ENCODE measurements at regions not wholly inside any gene's neighbourhood (a gene's known extent, or its start where the extent isn't known, plus 50 kb on each side); places are given as distances from the start of the nearest gene placed in this dataset.

DNA sequence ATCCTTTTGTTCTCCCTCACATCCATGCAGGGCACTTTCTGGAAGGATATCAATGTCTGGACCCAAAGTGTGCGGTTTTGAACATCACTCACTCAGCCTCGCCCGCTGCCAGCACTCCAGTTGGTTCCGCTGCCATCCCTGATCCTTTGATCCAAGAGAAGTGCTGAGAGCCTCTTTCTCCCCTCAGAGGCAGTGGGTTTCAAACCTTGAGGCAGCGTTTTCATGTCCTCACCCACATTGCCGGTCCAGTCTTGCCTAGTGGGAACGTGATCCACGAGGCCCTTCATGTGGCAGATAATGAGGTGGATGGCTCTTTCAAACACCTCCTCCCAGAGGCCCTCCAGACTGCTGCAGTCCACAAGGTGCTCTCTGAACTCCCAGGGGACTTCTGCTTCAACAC lies 122.2 kb downstream of the ACTL8 start:
- no peak for DNase-seq

DNA sequence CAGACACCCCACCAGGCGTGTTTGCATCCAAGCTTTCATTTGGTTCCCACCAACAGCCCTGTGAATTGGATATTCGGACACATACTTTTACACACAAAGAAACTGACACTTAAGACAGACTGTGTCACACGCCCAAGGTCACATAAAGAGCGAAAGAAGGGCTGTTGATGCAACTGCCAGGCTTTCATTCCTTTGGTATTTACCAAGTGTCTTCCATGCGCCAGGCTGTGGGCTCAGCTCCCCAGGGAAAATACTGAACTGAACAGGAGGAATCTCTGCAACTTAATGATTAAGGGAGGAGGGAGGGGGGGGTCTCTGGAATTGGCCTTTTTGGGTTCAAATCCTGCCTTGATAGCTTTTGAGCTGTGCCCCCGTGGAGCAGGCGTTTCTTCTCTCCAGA lies 122.8 kb downstream of the ACTL8 start:
- DNase-seq = no peak

DNA sequence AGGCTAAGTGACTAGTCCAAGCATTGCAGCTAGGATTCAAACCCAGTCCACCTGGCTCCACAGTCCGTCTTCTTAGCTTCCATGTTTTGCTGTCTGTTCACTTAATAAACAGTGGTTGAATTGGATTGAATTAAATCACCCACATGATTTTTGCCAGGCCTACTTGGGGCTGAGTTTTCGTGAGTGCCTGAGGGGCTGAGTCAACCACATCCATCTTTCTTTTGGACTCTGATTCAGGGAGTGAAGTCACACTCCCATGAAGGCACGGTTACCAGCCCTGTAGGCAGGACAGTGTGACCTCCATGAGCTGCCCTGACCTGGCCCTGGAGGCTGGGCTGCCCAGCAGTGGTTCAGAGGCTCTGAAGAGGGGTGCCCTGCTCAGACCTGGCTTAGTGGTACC lies 123.7 kb downstream of the ACTL8 start:
- DNase-seq = no peak

DNA sequence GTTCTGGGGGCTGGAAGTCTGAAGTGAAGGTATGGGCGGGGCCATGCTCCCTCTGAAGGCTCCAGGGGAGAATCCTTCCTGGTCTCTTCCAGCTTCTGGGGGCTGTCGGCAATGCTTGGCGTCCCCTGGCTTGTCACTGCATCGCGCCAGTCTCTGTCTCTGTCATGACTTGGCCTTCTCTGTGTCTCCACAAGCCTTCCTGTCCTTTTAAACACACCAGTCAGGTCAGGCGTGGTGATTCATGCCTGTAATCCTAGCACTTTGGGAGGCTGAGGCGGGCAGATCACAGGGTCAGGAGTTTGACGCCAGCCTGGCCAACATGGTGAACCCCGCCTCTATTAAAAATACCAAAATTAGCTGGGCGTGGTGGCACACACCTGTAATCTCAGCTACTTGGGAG lies 125.3 kb downstream of the ACTL8 start:
- no peak for DNase-seq

DNA sequence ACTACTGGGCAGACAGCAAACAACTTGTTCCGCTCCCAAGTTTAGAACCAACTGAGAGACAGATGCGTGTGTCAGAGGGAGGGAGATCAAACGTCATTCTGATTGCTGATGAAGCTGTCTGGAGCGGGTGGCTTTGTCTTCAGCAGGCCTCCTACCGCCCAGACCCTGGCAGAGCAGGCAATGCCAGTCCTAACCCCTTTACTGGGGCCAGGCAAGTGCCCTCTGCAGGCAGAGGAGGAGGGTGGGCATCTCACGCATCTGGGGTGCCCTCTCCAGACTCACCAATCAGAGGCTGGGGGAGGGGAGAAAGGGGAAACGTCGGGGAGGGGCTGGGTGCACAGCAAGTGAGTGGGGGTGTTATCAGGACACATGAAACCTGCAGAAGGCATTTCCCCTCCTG lies 126.6 kb downstream of the ACTL8 start:
- no peak for DNase-seq

DNA sequence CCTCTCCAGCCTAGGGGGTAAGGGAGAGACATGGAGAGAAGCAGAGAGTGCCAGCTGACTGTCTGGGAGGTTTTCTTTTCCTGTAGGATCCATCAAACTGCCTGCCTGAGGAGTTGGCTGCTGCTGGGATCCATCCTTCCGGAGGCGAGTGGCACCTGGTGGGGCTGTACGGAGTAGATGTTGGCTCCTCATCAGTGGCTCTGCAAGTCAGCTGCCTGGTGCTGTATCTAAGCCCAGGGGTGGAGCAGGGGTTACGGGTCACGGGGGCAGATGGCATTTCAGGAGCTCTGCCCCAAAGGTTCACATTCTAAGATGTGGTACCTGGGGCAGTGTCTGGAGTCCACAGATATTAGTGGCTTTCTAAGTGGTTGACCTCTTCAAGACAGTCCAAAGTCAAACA lies 128.0 kb downstream of the ACTL8 start:
- no peak for DNase-seq

DNA sequence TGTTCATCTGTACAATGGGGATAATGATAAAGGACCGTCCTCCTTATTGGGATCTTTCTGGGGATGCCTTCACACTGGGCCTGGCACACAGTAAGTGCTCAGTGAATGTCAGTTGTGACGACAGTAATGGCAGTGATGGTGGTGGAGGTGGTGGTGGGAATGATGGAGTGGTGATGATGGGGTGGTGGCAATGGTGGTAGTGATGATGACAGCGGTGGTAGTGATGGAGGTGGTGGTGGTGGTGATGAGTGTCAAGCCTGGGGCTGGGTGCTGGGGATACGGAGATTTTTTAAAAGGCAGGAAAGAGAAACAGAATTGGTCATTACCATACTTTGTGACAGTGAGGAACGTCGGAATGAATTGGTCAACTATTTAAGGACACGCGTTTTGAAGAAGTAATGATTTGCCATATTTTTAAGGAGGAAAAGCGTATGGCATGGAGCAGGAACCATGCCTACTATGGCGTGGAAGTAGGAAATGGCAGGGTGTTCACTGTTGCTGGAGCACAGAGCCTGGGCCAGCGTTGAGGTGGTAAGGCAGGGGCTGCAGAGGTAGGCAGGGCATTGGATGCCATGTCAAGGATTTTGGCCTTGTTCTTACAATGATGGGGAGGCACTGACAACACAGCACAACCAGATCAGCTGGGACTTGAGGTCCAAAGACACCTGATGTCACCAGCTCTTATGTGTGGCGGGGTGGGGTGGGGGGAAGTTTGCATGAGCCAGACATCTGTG lies 128.7 kb downstream of the ACTL8 start:
- DNase-seq = no peak

DNA sequence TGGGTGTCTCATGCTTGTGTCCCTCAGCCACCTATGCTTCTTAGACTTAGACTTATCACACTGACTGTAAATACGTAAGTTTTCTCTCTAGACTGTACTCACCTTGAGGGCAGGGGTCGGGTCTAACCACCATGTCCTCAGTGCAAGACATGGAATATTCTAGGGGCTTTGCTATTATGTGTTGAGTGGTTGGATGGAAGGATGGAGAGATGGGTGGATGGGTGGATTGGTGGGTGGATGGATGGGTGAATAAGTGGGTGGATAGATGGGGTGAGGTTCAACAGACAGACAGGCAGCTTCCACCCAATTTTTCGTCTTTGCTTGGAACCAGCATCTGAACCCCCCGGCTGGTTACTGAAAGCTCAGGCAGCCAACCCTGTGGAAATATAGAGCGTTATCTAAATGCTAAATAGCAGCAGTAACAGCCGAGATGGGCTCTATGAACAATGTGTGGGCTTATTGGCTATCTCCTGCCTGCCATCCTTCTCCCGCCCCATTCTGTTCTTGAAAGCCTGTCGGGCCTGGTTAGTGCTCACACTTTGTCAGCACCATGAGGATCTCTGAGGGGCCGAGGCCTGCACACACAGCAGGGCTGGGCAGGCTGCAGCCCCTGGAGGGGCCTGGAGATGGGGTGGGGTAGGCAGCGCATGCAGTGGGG lies 130.7 kb downstream of the ACTL8 start:
- no peak for DNase-seq

DNA sequence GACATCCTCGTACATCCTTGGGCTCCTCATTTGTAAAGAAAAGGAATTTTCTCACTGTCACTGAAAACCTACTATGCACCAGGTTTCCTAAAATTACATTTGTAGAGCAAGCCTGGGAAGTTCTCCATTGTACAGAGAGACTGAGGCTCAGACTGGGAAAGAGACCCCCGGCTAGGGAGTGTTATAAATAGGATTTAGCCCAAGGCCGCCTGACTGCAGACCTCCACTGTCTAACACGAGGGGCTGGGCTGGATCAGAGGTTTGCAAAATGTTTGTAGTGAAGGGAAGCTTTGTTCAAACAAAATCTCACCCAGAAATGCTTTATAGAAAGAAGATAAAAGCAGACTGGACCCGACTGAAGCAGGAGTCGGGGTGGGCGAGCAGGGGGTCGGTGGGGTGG lies 131.3 kb downstream of the ACTL8 start:
- DNase-seq = no peak

DNA sequence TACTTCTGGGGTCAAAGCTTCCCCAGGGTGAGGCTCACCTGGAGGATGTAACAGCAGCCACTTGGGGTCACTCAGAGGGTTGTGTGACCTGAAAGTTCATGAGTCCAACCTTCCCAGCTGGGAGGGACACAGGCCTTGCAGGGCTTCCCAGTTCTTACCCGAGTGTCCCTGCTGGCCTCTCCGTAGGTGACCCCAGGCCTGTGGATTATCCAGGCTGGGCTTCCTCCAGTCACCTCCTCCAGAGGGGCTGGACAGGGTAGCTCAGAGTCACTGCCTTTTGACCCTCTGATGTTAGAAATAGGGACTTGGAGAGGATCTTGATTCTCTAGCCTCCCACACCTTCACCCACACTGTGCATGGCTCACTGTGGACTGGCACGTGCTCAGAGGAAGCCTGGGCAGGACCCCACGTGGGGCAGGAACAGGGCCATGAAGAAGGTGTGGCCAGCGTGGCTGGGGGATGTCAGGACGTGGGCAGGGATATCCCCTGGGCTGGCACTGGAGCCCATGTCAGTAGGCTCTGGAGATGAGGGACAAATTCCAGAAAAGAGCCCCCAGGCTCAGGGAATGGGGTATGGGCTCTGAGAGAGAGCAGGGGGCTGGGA lies 131.8 kb downstream of the ACTL8 start:
- no peak for DNase-seq

DNA sequence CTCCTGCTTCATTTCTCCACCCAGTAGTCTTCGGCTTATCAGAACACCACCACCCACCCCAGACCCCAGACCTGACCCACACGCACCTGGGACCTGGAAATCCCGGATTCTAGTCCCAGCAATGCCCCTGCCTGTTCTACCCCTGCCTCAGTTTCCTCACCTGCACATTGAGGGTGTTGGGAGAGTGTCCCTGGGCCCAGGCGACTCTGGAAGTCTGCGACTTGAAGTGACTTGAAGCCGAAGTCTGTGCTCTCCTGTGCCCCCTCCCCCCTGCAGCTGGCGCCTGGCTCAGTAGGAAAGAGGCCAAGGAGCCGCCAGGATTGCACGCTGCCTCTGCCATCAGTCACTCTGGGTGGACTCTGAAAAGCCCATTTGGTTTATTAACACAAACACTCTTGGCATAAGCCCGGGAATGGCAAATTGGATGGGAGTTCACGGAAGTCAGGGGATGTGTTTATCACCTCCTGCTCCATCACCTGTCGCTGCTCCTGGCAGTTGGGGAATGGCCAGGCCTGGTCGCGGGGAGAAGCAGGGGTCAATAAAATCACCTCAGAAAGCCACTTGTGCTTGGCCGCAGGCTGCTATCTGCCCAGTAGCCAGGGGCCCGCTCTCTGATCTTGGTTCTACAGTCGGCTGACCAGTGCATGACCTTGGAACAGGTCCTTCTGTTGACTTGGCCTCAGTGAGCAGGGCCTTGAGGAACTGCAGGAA lies 132.7 kb downstream of the ACTL8 start:
- DNase-seq = no peak

DNA sequence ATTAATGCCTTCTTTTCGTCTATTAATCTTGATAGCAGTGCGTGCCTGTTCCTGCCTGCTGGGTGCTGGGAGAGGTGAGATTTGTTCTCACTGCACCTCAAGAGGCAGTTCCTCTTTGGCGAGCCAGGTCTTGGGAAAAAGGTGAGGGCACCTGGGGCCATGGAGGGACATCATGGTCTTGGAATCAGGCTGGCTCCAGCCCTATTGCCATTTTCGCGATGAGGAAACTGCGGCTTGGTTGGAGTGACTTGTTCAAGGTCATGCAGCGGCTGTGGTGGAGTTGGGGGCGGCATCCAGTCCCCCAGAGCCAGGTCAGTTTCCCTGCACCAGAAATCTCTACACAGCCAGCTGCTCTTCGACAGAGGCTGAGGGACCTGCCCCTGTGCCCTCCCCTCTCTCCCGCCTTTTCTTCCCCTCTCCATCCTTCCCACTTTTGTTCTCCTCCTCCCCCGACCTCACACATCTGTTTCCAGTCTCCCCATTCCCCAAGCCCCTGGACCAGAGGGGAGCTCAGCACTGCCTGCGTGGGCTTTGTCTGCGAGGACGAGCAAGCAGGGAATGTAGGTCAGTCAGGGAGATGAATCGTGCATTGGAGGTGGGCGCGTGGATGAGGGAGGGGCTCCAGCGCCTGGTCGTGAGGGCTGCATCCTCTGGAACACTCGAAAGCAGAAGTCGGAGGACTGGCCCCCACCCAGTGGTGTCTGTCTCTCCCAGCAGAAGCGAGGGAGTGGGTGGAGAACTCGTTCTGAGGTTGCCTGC lies 135.1 kb downstream of the ACTL8 start:
- no peak for DNase-seq

DNA sequence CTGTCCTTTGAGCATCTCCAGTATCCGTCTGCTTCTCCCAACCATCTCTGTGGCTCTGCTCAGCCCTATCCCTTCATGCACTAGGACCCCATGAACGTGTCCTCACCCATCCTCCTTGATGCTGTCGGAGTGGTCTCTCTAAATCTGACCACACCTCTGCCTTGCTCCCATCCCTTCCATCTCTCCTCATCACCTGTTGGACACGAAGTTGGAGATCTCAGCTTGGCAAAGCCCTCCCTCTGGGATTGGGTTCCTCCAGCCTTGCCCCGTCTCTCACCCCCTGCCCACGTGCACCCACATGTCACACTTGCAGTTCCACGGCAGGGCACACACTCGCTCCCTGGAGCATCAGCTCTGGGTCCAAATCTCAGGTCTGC lies 135.7 kb downstream of the ACTL8 start:
- no peak for DNase-seq

DNA sequence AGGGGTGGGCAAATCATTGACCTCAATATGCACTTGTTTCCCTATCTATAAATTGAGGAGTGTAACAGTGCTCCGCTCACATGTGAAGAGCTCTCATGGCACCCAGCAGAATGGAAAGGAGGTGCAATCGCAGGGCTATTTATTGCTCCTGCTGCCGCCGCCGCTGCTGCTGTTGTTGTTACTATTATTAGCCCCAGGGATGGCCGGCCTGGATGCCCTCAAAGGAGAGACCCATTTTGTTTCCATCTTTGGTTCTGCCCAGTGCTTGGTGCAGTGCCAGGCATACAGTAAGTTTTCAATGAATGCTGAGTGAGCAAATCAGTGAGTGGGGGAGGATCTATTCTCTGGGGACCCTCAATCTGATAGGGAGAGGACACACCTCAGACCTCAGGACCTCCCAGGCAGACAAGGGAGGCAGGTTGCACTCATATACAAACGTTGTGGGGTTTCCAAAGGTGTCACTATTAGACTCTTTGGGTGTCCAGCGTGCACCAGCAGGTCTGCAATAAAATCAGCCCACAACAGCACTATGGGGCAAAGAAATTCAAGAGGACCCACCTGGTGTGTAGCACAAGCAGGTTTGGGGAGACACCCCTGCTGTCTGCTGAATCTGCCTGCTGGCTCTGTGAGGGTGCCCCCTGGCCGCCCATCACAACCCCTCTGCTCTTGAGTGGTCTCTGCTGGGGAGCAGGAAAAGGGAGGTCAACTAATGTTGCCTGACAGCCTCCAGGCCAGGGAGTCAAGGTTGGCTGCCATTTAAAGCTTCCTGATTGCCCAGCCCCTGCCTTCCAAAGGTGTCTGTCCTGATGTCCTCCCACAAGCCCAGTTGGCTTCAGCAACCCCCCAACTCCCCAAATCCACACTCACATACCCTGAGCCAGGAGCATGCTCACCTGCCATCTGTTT lies 136.3 kb downstream of the ACTL8 start:
- no peak for DNase-seq

DNA sequence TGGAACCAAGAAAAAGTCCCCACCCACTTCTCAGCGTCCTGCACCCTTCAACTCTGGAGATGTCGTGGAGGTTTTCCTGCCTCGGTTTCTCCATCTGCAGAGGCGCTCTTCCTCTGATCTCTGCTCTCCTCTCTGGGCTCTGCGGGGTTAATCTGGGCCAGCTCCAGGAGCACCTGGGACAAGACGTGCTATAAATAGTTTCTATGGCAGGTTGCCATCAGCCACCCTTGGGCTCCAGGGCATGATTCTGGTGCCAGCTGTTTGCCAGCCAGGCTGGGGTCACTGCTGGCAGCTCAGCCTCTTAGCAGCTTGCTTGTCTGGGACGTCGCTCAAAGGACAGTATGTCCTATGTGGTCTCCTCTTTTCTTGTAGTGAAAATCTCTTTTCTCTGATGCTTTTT lies 137.1 kb downstream of the ACTL8 start:
- no peak for DNase-seq

DNA sequence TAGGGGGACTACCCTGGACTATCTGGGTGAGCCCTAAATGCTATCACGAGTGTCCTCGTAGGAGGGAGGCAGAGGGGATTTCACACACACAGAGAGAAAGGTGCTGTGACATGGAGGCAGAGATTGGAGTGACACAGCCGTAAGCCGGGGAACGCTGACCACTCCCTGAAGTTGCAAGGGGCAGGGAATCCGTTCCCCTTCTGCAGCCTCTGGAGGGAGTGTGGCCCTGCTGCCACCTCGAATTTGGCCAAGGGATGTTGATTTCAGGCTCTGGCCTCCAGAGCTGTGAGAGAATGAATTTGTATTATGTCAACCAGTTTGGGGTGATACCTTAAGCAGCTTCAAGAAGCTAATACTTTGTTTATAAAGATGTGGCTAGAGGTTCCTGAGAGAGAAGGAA lies 137.7 kb downstream of the ACTL8 start:
- no peak for DNase-seq

DNA sequence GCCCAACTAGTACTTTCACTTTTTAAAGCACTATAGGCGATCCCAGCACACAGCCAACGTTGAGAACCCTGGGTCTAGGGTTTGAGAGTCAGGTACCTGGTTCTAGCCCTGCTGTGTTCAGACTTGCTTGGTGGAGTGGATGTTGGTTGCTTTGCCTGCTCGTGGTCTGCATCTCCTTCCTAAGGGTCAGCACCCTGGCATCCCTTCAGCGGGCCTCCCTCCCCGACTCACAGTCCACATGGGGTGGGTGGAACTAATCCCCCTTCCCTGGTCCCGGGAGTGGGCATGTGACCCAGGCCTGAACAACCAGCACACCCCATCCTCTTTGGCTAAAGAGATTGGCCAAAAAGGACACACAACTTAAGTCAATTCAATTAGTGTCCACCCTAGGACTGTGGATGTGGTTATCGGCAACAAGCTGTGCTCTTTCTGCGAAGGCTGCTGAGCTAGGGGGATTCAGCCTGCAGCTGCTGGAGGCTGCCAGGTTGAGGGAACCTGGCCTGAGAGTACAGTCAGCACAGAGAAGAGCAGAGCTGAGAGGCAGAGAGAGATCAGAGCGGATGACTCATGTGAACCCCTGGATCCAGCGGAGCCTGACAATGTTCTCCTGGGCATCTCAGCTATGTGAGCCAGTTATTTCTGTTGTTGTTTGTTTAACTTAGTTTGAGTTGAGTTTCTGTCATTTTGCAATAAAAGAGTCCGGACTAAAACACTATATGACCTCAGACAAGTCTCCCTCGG lies 138.9 kb downstream of the ACTL8 start:
- DNase-seq = no peak

DNA sequence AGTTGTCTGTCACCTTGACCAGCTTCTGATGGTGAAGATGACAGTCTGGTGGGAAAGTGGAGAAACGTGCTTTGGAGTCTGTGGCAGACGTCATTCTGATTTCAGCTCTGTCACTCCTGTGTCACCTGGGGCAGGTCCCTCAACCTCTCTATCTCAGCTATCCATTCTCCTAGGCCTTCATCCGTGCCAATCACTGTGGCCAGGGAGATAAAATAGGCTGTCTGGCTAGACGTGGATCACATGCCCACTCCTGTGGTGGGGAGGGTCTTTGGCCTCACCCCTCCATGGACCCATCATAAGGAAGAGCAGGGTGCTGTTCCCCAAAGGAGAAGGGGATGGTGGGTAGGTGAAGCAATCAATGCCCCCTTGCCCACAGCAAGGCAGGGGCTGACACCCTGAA lies 140.3 kb downstream of the ACTL8 start:
- no peak for DNase-seq

DNA sequence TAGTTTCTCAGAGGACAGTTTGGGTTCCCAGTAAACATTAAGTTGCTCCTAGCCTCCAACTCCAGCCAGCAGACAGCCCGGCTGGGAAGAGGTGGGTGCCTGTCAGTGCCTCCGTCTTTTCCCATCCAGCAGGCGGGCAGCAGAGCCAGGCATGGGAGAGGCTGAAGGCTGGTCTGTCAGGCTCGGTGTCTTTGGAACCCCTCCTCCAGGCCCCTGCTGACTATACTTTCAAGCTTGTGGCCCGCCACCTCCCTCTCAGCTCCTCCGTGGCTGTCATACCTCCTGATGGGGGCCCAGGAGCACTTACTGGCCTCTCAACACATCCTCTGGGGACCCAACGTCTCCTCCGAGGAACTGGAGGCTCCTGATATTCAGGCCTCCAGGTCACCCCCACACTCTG lies 140.9 kb downstream of the ACTL8 start:
- DNase-seq = no peak

DNA sequence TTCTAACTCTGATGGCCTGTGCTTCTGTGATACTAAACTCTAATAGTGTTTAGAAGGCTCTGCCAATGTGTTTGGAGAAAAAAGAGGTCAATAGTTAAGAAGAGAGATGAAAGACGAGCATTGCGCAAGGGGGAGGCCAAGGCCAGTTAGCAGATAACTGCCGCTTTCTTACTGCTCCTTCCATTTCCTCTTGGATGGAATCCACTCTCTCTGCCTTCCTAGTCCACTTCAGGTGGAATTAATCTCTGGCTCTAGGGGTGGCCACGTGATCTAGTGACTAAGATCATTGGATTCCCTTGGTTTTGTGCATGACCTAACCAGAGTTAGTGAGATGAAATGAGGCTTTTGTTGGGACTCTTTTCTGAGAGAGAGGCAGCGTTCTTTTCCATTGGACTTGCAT lies 148.3 kb downstream of the ACTL8 start:
- DNase-seq = no peak

DNA sequence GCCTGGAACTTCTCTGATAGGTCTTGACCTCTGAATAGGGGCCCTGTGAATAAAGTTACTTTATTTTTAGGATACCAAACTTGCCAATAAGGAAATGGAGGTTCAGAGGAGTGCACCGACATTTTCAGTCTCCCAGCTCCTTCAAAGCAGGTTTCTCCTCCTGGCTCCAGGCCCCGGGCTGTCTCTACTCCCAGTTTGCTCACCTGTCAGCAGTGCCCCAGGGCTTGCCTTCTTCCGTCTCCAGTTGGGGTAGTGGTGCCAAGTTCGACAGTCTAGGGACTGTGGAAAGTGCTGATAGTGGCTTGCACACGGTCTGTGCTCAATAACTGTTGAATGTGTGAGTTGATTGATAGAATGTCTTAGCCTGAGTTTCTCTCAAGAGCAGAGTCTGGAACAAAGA lies 149.2 kb downstream of the ACTL8 start:
- no peak for DNase-seq
